Activated T-helper 1 cell treated with anti-CD3 and anti-CD28 coated beads, Interleukin-12 subunit alpha, Interleukin-12 subunit beta, Interleukin-2, Interleukin-4 antibody, amounts not matched to agents 30 ng/mL and 10 ng/mL and 1 ng/mL, durations not matched to agents 14 hours and 24 hours and 36 hours (primary cell): ENCODE measurements at regions not wholly inside any gene's neighbourhood (a gene's known extent, or its start where the extent isn't known, plus 50 kb on each side); places are given as distances from the start of the nearest gene placed in this dataset.

Source experiments
- DNase-seq: peaks from one replicate; pipeline ENCODE4 v3.0.0; 2021; ENCODE audit warnings: low spot score
- H3K27ac Mint-ChIP-seq: one replicate; pipeline ENCODE4 v1.8.0; 2021; ENCODE audit warnings: mild to moderate bottlenecking, mixed read lengths
- H3K27me3 Mint-ChIP-seq: one replicate; pipeline ENCODE4 v1.8.0; 2022; ENCODE audit warnings: mild to moderate bottlenecking, moderate library complexity, mixed read lengths; ENCODE audit not compliant: insufficient read depth
- H3K36me3 Mint-ChIP-seq: one replicate; pipeline ENCODE4 v1.8.0; 2021; ENCODE audit warnings: low read depth, mixed read lengths
- H3K4me1 Mint-ChIP-seq: one replicate; pipeline ENCODE4 v1.8.0; 2021; ENCODE audit warnings: low read depth, mixed read lengths
- H3K4me3 Mint-ChIP-seq: one replicate; pipeline ENCODE4 v1.8.0; 2021; ENCODE audit warnings: mild to moderate bottlenecking, moderate library complexity, mixed read lengths
- H3K9me3 Mint-ChIP-seq: one replicate; pipeline ENCODE4 v1.8.0; 2021; ENCODE audit warnings: mixed read lengths
- intact Hi-C: fragments of 100-400 bp; cut with micrococcal nuclease; formaldehyde crosslinking; loops from one replicate; pipeline ENCODE4 v1.15.1; 2024

DNA sequence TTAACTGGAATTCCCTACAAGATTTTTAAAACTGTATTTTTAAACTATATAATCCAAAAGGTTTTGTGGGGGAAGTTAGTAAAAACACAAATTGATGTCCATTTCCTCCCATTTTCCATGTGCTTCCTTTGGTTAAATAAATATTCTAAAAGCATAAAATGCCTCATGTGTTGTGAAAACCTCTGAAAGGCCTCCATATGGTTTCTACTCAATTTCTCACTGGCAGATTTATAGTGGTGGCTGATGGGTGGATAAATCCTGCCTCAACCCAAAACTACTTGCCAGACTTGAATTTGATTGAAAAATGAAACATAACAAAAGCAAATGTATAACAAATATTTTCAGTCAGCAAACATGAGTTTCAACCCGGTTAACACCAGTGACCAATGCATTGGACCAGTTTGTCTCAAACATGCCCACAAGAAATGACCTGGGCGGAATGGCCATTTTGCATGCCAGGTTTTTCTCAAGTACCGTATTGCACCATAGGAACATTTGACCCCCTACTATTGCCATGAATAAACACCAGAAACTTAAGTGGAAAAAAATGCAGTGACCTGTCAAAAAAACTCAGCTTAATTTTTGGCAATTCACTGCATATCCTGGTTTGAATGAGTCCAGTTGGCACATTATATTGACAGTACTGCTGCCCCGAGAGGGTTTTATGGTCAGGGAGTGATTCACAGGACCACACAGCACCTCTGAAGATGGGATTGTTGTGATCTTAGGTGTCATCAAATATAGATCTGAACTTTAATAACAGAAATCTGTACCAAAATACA, 454.6 kb upstream of the ANKRD30A start:
- intact Hi-C loops: no loop called here
- Mint-ChIP-seq H3K27me3 (no peaks in the 10 kb centered on the region), H3K4me1 (no peaks in the 10 kb centered on the region), H3K27ac (no peak overlapping the region), H3K9me3 (peaks cover 15% of the 10 kb centered on the region), H3K36me3 (no peaks in the 10 kb centered on the region), H3K4me3 (no peak overlapping the region)
- DNase-seq: no peak

DNA sequence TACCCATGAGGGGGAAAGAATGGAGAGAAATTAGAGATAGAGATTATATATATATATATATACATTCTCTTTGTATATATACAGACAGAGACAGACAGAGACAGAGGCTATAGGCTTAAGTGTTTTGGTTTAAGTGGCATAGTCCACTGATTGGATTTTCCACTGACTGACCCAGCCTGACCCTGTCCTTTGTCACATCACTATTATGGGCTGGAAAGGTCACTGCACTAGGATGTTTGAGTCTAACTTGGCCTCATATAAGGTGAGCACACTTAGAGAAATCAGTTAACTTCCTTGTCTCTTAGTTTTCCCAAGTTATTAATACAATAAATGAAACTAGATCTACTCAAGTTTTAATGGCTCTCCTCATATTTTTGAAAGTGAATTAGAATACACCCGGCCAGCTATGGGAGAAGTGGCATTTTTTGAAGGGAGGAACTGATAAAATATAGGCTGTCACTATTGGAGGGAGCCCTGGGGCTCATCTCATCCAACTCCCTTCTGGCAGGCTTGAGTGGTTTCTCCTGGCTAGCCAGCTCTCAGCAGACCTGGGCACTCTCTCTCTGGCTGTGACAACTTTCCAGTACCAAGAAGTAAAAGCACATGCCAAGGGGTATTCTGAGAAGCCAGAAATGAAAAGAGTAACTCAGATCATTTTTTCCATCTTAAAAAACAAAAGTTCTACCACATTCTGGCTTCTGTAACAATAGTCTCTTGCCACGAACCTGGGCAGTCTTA, 455.6 kb upstream of the ANKRD30A start:
- Mint-ChIP-seq H3K36me3 (no peaks in the 10 kb centered on the region), H3K27me3 (no peaks in the 10 kb centered on the region), H3K4me1 (no peaks in the 10 kb centered on the region), H3K27ac (no peak overlapping the region), H3K9me3 (peaks cover 11% of the 10 kb centered on the region), H3K4me3 (no peak overlapping the region)
- no peak for DNase-seq
- intact Hi-C loops: no loop called here

DNA sequence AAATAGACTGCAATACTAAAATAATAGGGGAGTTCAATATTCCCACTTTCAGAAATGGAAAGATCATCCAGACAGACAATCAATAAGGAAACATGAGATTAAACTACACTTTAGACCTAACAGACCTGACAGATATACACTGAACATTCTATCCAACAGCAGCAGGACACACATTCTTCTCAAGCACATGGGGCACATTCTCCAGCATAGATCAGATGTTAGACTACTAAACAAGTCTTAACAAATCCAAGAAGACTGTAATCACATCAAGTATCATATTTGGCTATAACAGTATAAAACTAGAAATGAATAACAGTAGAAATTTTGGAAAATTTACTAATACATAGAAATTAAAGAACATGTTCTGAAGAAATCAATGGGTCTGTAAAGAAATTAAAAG, 458.9 kb upstream of the ANKRD30A start:
- H3K4me1 Mint-ChIP-seq: no peaks in the 10 kb centered on the region
- no peak overlapping the region for H3K27ac Mint-ChIP-seq
- H3K4me3 Mint-ChIP-seq: no peak overlapping the region
- intact Hi-C loops: no loop called here
- H3K36me3 Mint-ChIP-seq: no peaks in the 10 kb centered on the region
- no peaks in the 10 kb centered on the region for H3K27me3 Mint-ChIP-seq
- peaks cover 13% of the 10 kb centered on the region for H3K9me3 Mint-ChIP-seq
- no peak for DNase-seq

DNA sequence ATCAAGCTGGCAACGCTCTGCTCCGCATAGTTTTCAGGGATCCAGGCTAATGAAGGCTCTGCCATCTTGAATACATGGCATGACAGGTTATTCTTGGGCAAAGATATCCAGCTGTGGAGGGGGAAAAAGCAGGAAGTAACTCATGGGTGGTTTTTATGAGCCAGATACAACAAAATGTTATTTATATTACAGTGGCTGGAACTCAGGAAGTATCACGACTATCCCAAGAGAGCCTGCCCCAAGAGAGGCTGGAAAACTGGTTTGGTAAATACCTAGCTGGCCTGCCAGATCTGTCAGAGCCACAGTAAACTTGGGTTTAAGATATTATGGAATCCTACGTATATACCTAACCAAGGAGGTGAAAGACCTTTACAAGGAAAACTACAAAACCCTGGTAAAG, 462.8 kb upstream of the ANKRD30A start:
- no peak for DNase-seq
- H3K4me1 Mint-ChIP-seq: no peaks in the 10 kb centered on the region
- H3K9me3 Mint-ChIP-seq: peaks cover 16% of the 10 kb centered on the region
- H3K36me3 Mint-ChIP-seq: no peaks in the 10 kb centered on the region
- intact Hi-C loops: no loop called here
- H3K4me3 Mint-ChIP-seq: no peak overlapping the region
- no peak overlapping the region for H3K27ac Mint-ChIP-seq
- H3K27me3 Mint-ChIP-seq: no peaks in the 10 kb centered on the region

DNA sequence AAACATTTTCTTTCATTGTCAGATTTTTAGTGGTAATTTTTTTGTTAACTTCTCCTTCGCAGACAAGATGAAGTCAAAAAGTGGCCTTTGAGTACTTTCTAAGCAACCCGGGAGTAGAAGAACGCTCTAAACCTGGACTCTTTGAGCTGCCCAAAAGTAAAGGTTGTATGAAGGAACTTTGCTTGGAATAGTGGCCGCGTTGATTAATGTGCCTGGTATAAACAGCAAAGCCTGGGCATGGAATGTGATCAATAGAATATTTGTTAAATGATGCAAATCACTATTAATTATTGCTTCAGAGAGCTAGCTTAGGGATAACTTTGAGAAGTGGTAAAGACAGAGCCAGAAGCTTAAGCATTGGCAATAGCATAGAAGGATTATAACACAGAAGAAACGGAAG, 475.1 kb upstream of the ANKRD30A start:
- no peak overlapping the region for H3K4me3 Mint-ChIP-seq
- no peaks in the 10 kb centered on the region for H3K4me1 Mint-ChIP-seq
- intact Hi-C loops: no loop called here
- H3K27ac Mint-ChIP-seq: no peak overlapping the region
- H3K27me3 Mint-ChIP-seq: no peaks in the 10 kb centered on the region
- DNase-seq: no peak
- H3K9me3 Mint-ChIP-seq: peaks cover 25% of the 10 kb centered on the region
- H3K36me3 Mint-ChIP-seq: no peaks in the 10 kb centered on the region

DNA sequence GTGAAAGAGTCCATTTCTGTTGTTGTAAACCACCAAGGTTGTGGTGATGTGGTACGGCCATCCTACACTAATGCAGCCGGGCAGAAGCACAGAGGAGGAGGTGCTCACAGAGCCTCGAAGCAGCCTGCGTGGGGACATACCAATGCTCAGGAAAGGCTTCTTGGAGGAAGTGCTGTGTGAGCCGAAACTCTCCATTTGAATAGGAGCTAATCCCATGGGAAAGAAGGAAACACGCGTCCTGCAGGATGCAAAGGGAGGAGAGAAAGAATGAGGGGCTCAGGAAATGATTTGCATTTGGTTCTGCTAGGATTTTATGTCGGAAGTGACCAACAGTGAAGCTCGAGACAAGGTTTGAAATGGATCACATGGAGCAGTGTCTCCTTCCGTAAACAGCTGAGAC, 477.9 kb upstream of the ANKRD30A start:
- no peaks in the 10 kb centered on the region for H3K4me1 Mint-ChIP-seq
- H3K27ac Mint-ChIP-seq: no peak overlapping the region
- H3K9me3 Mint-ChIP-seq: peaks cover 22% of the 10 kb centered on the region
- no peaks in the 10 kb centered on the region for H3K36me3 Mint-ChIP-seq
- no peak for DNase-seq
- no peaks in the 10 kb centered on the region for H3K27me3 Mint-ChIP-seq
- no peak overlapping the region for H3K4me3 Mint-ChIP-seq
- intact Hi-C loops: no loop called here

DNA sequence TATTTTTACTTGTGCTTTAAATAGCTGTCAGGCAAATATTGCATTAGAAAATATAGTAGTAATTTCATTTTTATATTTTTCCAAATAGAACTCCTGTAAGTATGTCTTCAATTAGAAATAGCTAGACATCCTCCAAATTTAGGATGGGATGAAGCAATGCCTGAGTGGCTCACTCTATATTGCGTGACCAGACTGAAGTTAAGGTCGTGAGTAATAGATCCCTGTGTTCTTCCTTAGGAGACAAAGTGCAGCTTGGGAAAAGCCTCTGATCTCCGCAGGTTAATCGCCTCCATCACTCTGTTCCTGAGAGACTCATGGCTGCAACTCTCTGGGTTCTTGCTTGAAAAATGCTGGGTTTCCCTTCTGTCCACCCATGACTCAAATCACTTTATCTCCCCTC, 484.8 kb upstream of the ANKRD30A start:
- peaks cover 21% of the 10 kb centered on the region for H3K9me3 Mint-ChIP-seq
- no peak for DNase-seq
- no peaks in the 10 kb centered on the region for H3K27me3 Mint-ChIP-seq
- H3K27ac Mint-ChIP-seq: no peak overlapping the region
- no peaks in the 10 kb centered on the region for H3K36me3 Mint-ChIP-seq
- intact Hi-C loops: no loop called here
- H3K4me3 Mint-ChIP-seq: no peak overlapping the region
- H3K4me1 Mint-ChIP-seq: no peaks in the 10 kb centered on the region

DNA sequence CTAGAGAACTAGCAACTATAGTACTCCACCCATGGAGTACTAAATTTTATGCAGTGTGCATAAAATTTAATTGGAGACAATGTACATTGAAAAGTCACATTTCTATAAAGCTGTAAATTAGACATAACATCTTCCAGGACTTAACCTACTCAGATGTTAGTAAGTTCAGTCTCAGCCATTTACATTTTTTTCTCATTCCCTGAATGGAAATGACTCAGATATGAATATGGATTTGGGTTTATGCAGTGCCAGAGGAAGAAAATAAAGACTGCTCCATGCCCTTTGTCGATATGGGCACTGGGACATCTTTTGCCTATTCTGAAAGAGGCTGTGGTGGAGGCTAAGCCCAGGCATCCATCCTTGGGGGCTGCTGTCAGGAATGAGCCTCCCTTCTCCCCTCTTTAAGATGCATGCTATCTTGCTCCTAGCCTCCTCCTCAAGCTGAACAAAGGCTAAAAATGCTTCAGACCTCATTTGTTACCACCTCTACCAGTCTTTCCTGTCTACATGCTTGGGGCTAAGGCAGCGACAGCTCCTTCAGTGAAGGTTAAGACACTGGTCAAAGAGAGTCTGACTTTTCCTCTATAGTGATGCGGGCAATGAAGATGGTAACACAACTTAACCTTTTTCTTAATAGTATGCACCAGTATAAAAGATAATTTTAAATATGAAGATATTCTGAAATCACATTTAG, 486.8 kb upstream of the ANKRD30A start:
- intact Hi-C loops: no loop called here
- no peaks in the 10 kb centered on the region for H3K36me3 Mint-ChIP-seq
- H3K4me3 Mint-ChIP-seq: no peak overlapping the region
- H3K27ac Mint-ChIP-seq: no peak overlapping the region
- H3K27me3 Mint-ChIP-seq: no peaks in the 10 kb centered on the region
- H3K4me1 Mint-ChIP-seq: no peaks in the 10 kb centered on the region
- no peak for DNase-seq
- peaks cover 19% of the 10 kb centered on the region for H3K9me3 Mint-ChIP-seq

DNA sequence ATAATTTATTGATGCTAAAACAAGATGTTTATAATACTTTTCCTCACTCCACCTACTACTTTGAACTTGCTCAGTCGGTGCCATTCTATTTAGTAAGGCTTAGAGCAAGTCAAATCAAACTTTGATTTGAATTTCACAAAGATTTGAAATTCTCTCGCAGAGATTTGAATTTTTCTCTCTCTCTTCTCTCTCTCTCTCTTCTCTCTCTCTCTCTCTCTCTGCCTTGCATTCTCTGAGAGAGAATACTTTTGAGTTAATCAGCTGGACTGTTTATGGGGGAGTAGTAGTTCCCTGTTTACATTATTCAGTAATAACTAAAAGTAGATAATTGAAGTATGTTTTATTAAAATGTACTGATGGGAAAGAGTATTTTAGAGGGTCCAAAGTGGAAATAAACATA, 488.5 kb upstream of the ANKRD30A start:
- H3K27me3 Mint-ChIP-seq: no peaks in the 10 kb centered on the region
- no peak for DNase-seq
- H3K4me1 Mint-ChIP-seq: no peaks in the 10 kb centered on the region
- no peak overlapping the region for H3K4me3 Mint-ChIP-seq
- H3K9me3 Mint-ChIP-seq: peaks cover 22% of the 10 kb centered on the region
- H3K27ac Mint-ChIP-seq: no peak overlapping the region
- intact Hi-C loops: no loop called here
- H3K36me3 Mint-ChIP-seq: no peaks in the 10 kb centered on the region

DNA sequence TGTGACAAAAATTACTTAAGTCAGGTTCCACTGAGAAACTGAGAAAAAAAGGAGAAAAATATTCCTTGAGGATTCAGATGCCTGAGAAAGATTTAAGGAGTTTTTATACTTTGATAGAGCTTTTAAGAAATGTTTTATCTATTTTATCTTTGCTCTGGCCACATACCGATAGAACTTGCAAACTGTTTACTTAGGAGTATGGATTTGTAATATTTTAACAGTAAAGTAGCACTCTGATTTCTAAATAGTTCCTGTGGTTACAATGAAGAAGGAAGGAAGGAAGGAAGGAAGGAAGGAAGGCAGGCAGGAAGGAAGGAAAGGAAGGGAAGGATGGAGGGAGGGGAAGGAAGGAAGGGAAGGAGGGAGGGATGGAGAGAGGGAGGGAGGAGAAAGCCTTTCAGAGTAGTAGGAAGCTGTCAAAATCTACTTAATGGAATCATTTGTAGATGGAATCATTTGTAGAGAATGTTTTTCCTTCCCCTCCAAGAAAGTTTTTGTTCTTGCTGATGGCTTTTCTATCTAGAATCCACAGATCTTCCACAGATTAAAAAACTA, 489.0 kb upstream of the ANKRD30A start:
- Mint-ChIP-seq H3K4me1 (no peaks in the 10 kb centered on the region), H3K4me3 (no peak overlapping the region), H3K36me3 (no peaks in the 10 kb centered on the region), H3K9me3 (peaks cover 19% of the 10 kb centered on the region), H3K27me3 (no peaks in the 10 kb centered on the region), H3K27ac (no peak overlapping the region)
- intact Hi-C loops: no loop called here
- no peak for DNase-seq

DNA sequence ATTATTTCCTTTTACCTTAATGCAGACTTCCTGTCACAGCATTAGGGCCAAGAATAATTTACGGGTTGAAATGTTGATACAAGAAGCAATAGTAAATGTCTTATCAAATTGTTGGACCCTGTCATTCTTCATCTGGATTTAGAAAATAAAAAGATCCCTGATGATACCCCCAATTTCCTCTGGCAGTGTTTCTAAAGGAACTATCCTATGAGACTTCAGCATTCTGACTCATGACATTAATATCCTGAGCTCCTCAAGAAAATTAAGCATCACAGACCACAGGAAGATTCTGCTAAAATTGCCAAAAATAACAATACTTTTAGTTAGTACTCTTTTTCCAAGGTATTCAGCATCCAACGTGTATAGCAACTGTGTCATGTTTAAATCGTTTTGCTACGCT, 490.5 kb upstream of the ANKRD30A start:
- Mint-ChIP-seq H3K27ac (no peak overlapping the region), H3K4me1 (no peaks in the 10 kb centered on the region), H3K9me3 (peaks cover 18% of the 10 kb centered on the region), H3K36me3 (no peaks in the 10 kb centered on the region), H3K4me3 (no peak overlapping the region), H3K27me3 (no peaks in the 10 kb centered on the region)
- intact Hi-C loops: no loop called here
- no peak for DNase-seq

DNA sequence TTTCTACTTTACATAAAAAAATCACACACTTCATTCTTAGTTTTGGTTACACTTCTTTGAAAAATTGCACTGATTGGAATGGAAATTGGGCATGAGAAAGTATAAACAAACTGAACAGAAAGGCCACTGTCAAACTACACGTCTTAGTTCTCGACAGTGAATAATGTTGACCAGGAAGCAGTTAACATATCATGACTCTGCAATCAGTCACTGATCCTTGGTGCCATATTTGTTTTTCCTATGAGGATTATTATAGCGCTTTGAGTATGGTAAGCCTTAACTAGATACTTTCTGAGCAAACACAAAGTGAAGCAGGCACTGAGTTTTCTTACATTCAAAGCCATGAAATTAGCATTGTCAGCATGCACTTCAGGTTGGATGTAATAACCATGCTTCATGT, 495.1 kb upstream of the ANKRD30A start:
- intact Hi-C loops: no loop called here
- H3K4me3 Mint-ChIP-seq: no peak overlapping the region
- no peak for DNase-seq
- H3K36me3 Mint-ChIP-seq: no peaks in the 10 kb centered on the region
- no peak overlapping the region for H3K27ac Mint-ChIP-seq
- H3K4me1 Mint-ChIP-seq: no peaks in the 10 kb centered on the region
- peaks cover 22% of the 10 kb centered on the region for H3K9me3 Mint-ChIP-seq
- no peaks in the 10 kb centered on the region for H3K27me3 Mint-ChIP-seq

DNA sequence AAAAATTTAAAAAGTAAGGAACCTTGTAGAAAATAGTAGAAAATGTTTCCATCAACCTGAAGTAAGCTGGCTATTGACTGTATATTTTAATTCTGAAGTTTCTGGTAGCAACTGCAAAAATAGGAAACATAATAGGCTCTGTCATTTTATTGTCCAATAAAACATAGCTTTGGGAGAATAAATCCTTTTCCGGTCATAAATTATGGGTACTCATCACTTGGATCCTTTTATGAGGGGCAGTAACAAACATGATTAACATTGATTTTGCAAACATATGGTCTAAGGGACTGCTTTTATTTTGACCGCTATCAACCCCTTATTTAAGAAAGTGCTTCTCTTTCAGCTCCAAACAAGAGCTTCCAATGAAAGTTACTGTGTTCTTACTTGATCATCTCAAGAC, 495.9 kb upstream of the ANKRD30A start:
- DNase-seq: no peak
- H3K27ac Mint-ChIP-seq: no peak overlapping the region
- intact Hi-C loops: no loop called here
- H3K36me3 Mint-ChIP-seq: no peaks in the 10 kb centered on the region
- no peaks in the 10 kb centered on the region for H3K27me3 Mint-ChIP-seq
- peaks cover 24% of the 10 kb centered on the region for H3K9me3 Mint-ChIP-seq
- no peak overlapping the region for H3K4me3 Mint-ChIP-seq
- H3K4me1 Mint-ChIP-seq: no peaks in the 10 kb centered on the region
